Duodenal mucosa (tissue), 2 donors: ENCODE measurements at regions not wholly inside any gene's neighbourhood (a gene's known extent, or its start where the extent isn't known, plus 50 kb on each side); places are given as distances from the start of the nearest gene placed in this dataset.

Experiments
- H3K27ac ChIP-seq: one replicate; pipeline ENCODE4 v1.7.0; 2013; ENCODE audit warnings: low read depth, low read length
- H3K27me3 ChIP-seq, 2 donors: one replicate each; pipeline ENCODE4 v1.7.0; 2013; ENCODE audit warnings: low read length in 2 of 2, control low read depth in 1 of 2; ENCODE audit not compliant: insufficient read depth in 2 of 2, control insufficient read depth in 1 of 2
- H3K36me3 ChIP-seq, 2 donors: one replicate each; pipeline ENCODE4 v1.7.0; 2013; ENCODE audit warnings: low read length in 2 of 2, control low read depth in 1 of 2; ENCODE audit not compliant: insufficient read depth in 2 of 2, control insufficient read depth in 1 of 2
- H3K4me1 ChIP-seq, 2 donors: one replicate each; pipeline ENCODE4 v1.7.0; 2013; ENCODE audit warnings: low read length in 2 of 2, control low read depth in 1 of 2; ENCODE audit not compliant: insufficient read depth in 2 of 2, control insufficient read depth in 1 of 2
- H3K4me3 ChIP-seq, 2 donors: one replicate each; pipeline ENCODE4 v1.7.0; 2013; ENCODE audit warnings: low read length in 2 of 2, low read depth in 1 of 2
- H3K9ac ChIP-seq, 2 donors: one replicate each; pipeline ENCODE4 v1.7.0; 2013; ENCODE audit warnings: low read length in 2 of 2, low read depth in 1 of 2
- H3K9me3 ChIP-seq, 2 donors: one replicate each; pipeline ENCODE4 v1.7.0; 2013; ENCODE audit warnings: low read length in 2 of 2, control low read depth in 1 of 2; ENCODE audit not compliant: control insufficient read depth in 1 of 2

DNA sequence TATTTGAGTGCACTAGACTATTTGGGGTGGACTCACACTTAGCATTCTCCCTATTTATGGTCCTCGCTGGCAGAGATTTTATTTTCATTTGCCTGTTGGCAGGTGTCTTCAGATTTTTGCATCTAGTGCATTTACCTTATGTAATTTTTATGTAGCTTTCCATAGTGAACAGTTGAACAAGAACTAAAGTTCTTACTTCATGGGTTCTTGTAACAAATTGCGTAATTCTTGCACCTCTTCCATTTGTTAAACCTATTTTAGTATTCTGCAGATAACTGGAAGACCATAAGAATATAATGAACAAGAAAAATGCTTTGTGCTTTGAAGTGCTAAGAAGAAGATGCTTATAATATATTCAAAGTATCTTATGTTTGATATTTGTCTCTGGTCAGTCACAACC, 252.8 kb upstream of the MMS22L start:
- Histone ChIP-seq H3K4me1 (no peaks in the 10 kb centered on the region), H3K9me3 (no peaks in the 10 kb centered on the region), H3K4me3 (no peak overlapping the region), H3K36me3 (no peaks in the 10 kb centered on the region), H3K27ac (no peak overlapping the region), H3K9ac (no peak overlapping the region), H3K27me3 (no peaks in the 10 kb centered on the region)

DNA sequence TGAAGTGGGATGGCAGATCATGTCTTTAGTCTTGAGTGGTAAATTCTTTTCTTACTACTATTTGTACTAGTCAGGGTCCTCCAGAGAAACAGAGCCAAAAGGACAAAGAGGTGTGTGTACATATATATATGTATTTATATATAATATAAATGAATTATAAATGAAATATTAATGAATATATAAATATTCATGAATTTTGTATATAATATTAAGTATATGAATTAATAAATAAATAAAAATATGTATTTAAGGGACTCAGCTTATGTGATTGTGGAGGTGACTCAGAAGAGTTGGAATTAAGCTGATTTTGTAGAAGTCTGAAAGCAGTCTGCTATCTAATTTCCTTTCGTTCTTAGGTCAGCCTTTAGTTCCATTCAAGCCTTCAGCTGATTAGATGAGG, 265.3 kb upstream of the MMS22L start:
- H3K4me3 ChIP-seq: no peak overlapping the region
- no peak overlapping the region for H3K27ac ChIP-seq
- H3K4me1 ChIP-seq: no peaks in the 10 kb centered on the region
- no peaks in the 10 kb centered on the region for H3K27me3 ChIP-seq
- no peaks in the 10 kb centered on the region for H3K36me3 ChIP-seq
- H3K9me3 ChIP-seq: no peaks in the 10 kb centered on the region
- no peak overlapping the region for H3K9ac ChIP-seq

- H3K27ac ChIP-seq: no peak overlapping the region
- H3K9ac ChIP-seq: no peak overlapping the region
- no peak overlapping the region for H3K4me3 ChIP-seq
- H3K4me1 ChIP-seq: no peaks in the 10 kb centered on the region
- H3K27me3 ChIP-seq: no peaks in the 10 kb centered on the region
- no peaks in the 10 kb centered on the region for H3K9me3 ChIP-seq
- H3K36me3 ChIP-seq: no peaks in the 10 kb centered on the region
These were observed 274.3 kb upstream of the MMS22L start for GRCh38 chr6:97557355-97557754.

DNA sequence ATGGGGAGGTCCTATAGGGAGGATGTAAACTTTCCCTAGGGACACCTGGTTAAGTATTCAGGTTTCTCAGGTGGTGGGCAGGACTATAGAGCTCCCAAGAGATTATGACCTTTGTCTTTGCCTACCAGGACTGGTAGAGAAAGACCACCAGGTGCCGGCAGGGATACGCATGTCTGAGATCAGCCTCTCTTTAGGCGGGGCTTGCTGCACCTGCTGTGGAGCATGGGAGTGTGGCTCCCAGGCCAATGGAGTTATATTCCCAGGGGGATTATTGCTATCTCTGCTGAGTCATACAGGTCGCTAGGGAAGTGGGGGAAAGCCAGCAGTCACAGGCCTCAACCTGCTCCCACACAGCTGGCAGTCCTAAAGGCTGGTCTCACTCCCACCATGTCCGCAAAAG, 280.5 kb upstream of the MMS22L start:
- Histone ChIP-seq H3K4me1 (no peaks in the 10 kb centered on the region), H3K36me3 (no peaks in the 10 kb centered on the region), H3K9me3 (no peaks in the 10 kb centered on the region), H3K27ac (no peak overlapping the region), H3K27me3 (no peaks in the 10 kb centered on the region), H3K4me3 (no peak overlapping the region), H3K9ac (no peak overlapping the region)

DNA sequence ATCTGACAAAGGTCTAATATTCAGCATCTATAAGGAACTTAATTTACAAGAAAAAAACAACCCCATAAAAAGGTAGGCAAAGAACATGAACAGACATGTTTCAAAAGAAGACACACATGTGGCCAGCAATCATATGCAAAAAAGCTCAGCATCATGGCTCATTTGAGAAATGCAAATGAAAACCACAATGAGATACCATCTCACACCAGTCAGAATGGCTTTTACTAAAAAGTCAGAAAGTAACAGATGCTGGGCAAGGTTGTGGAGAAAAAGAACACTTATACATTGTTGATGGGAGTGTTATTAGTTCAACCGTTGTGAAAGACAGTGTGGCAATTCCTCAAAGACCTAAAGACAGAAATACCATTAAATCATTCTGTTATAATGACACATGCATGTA, 289.9 kb upstream of the MMS22L start:
- H3K4me3 ChIP-seq: no peak overlapping the region
- no peak overlapping the region for H3K27ac ChIP-seq
- H3K9me3 ChIP-seq: no peaks in the 10 kb centered on the region
- no peaks in the 10 kb centered on the region for H3K36me3 ChIP-seq
- no peak overlapping the region for H3K9ac ChIP-seq
- no peaks in the 10 kb centered on the region for H3K4me1 ChIP-seq
- no peaks in the 10 kb centered on the region for H3K27me3 ChIP-seq

GRCh38 chr6:97586344-97586743, 303.3 kb upstream of the MMS22L start:
- H3K27me3 ChIP-seq: no peaks in the 10 kb centered on the region

GRCh38 chr6:97591955-97592354, 308.9 kb upstream of the MMS22L start:
- no peaks in the 10 kb centered on the region for H3K36me3 ChIP-seq
- H3K27me3 ChIP-seq: no peaks in the 10 kb centered on the region
- H3K27ac ChIP-seq: no peak overlapping the region
- no peaks in the 10 kb centered on the region for H3K9me3 ChIP-seq
- no peaks in the 10 kb centered on the region for H3K4me1 ChIP-seq
- no peak overlapping the region for H3K4me3 ChIP-seq
- no peak overlapping the region for H3K9ac ChIP-seq

More at GRCh38 chr6:97586344-97586743, 303.3 kb upstream of the MMS22L start:
- H3K9me3 ChIP-seq: no peaks in the 10 kb centered on the region
- H3K36me3 ChIP-seq: no peaks in the 10 kb centered on the region
- no peak overlapping the region for H3K4me3 ChIP-seq
- no peaks in the 10 kb centered on the region for H3K4me1 ChIP-seq
- H3K27ac ChIP-seq: no peak overlapping the region
- no peak overlapping the region for H3K9ac ChIP-seq

- Histone ChIP-seq H3K9ac (no peak overlapping the region), H3K36me3 (no peaks in the 10 kb centered on the region), H3K4me3 (no peak overlapping the region), H3K27ac (no peak overlapping the region), H3K9me3 (no peaks in the 10 kb centered on the region), H3K4me1 (no peaks in the 10 kb centered on the region), H3K27me3 (no peaks in the 10 kb centered on the region)
These were observed 311.8 kb upstream of the MMS22L start for GRCh38 chr6:97594844-97595243.

DNA sequence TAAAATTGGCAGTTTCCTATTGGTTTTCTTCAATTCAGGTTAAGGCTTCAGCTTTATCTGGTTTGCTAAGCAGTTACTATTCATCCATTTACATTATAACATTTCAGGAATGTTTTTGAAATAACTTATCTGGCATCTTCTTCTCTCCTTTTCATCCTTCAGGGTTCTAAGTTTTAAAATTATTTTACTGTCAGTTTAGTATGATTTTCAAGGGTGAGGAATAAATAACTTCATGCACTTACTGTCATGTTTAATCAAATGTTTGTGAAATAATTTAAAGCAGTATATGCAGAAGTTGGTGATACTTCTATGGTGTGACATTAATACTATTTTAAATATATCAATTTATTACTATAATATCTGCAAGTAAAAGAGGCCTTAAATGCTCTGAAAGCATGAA, 338.1 kb upstream of the MMS22L start:
- Histone ChIP-seq H3K27me3 (no peaks in the 10 kb centered on the region), H3K27ac (no peak overlapping the region), H3K36me3 (no peaks in the 10 kb centered on the region), H3K9ac (no peak overlapping the region), H3K4me1 (no peaks in the 10 kb centered on the region), H3K9me3 (no peaks in the 10 kb centered on the region), H3K4me3 (no peak overlapping the region)

DNA sequence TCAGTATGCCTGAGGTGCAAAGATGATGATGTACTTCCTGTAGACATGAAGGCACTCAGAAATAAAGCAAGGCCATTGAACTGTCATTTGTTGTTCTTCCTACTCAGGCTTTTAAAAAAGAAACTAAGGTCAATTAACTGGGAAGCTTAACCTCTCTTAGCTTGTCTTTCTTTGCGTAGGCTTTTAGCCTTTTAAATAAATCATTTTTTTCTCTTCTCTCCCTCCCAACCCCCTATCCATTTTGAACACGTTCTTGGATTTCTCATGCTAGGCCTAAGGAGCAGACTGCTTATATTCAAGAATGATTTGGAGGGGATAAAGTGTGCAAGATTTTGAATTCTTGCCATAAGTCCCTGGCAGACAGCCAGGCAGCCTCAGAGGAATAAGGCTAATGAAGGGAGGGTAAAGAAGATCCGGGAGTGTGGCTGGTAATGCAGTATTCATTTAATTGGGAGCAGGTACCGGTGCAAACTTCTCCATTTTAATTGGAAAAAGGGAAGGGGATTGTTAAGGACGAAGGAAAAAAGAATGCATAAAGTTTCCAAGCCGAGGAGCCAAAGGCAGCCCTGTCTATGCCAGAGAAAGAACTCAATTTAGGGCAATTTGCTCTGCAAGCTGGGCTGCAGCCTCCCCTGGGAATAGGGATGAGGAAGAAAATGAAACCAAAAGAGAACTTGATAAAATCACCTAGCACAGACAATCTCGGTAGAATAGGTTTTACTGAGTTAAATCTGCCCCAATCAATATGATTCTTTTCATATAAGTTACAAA, 343.8 kb upstream of the MMS22L start:
- Histone ChIP-seq H3K36me3 (no peaks in the 10 kb centered on the region), H3K27ac (no peak overlapping the region), H3K9ac (no peak overlapping the region), H3K4me1 (no peaks in the 10 kb centered on the region), H3K27me3 (no peaks in the 10 kb centered on the region), H3K9me3 (no peaks in the 10 kb centered on the region), H3K4me3 (peak overlapping the region in 1 of 2 donors; percentile 29)
